Thyroid gland (tissue), 4 donors: ENCODE measurements at regions not wholly inside any gene's neighbourhood (a gene's known extent, or its start where the extent isn't known, plus 50 kb on each side); places are given as distances from the start of the nearest gene placed in this dataset.

ENCODE experiments used
- CTCF ChIP-seq, 6 experiments: fragments of 200-600 bp in 3 of 6; fragments of 450-650 bp in 3 of 6; sonication (generic) in 3 of 6; IDR thresholded peaks; one replicate each; pipeline ENCODE4 v1.5.1; 2016 to 2019; ENCODE audit warnings: antibody characterized with exemption in 6 of 6, mild to moderate bottlenecking in 2 of 6, inconsistent platforms in 1 of 6, moderate library complexity in 1 of 6
- POLR2A ChIP-seq, 2 donors: fragments of 450-650 bp; IDR thresholded peaks; one replicate each; pipeline ENCODE4 v1.6.1; 2017; ENCODE audit warnings: antibody characterized with exemption in 2 of 2, mild to moderate bottlenecking in 2 of 2, moderate library complexity in 1 of 2

GRCh38 chr9:81529556-81530193 is 159.7 kb downstream of the TLE1 start:
- TF ChIP-seq POLR2A (IDR thresholded peaks at IDR 0.05), result no peak
- no peak for TF ChIP-seq CTCF (IDR thresholded peaks at IDR 0.05)
